Psoas muscle (tissue), 7 donors: ENCODE measurements at regions not wholly inside any gene's neighbourhood (a gene's known extent, or its start where the extent isn't known, plus 50 kb on each side); places are given as distances from the start of the nearest gene placed in this dataset.
"Not testable (repeated sequence)": the region's sequence is repeated elsewhere in the genome, so short reads cannot be mapped to it uniquely, and the experiment has no call there.

Experiments
- ATAC-seq, 4 donors: fragments of 200-7000 bp; cut with Tn5 transposase; one replicate each; pipeline ENCODE4 v1.9.1; 2020; ENCODE audit warnings: moderate library complexity in 3 of 4, mild to moderate bottlenecking in 2 of 4
- DNase-seq, 2 donors: peaks; one replicate each; pipeline ENCODE4 v3.0.0-alpha.2; 2020
- H3K27ac ChIP-seq: fragments of 200-600 bp; one replicate; pipeline ENCODE4 v1.8.0; 2022
- H3K27me3 ChIP-seq, 3 donors: fragments of 200-600 bp in 1 of 3; one replicate each; pipeline versions ENCODE4 v1.6.1 to v1.8.0; 2013 to 2022; ENCODE audit warnings: low read length in 2 of 3, mild to moderate bottlenecking in 2 of 3, moderate library complexity in 1 of 3; ENCODE audit not compliant: insufficient read depth in 3 of 3
- H3K36me3 ChIP-seq, 2 donors: fragments of 200-600 bp in 1 of 2; one replicate each; pipeline versions ENCODE4 v1.6.1 to v1.8.0; 2013 to 2022; ENCODE audit warnings: low read depth in 1 of 2, mild to moderate bottlenecking in 1 of 2, moderate library complexity in 1 of 2; ENCODE audit not compliant: insufficient read depth in 1 of 2
- H3K4me1 ChIP-seq: fragments of 200-600 bp; one replicate; pipeline ENCODE4 v1.8.0; 2022
- H3K4me3 ChIP-seq: fragments of 200-600 bp; one replicate; pipeline ENCODE4 v1.8.0; 2022; ENCODE audit warnings: mild to moderate bottlenecking
- H3K9me3 ChIP-seq: fragments of 200-600 bp; one replicate; pipeline ENCODE4 v1.8.0; 2022
- CTCF ChIP-seq: fragments of 200-600 bp; IDR thresholded peaks from one replicate; pipeline ENCODE4 v1.8.0; 2022; ENCODE audit warnings: antibody characterized with exemption
- WGBS, 3 donors: extraction: QIAGEN DNeasy Blood & Tissue Kit; methylation state at CpG; one replicate each; pipeline versions ENCODE4 v1.1.6 to v1.1.7; 2013; 5-methylcytosine and 5-hydroxymethylcytosine counted together
- intact Hi-C, 2 donors: fragments of 100-400 bp; cut with DNase I; formaldehyde crosslinking; loops; one replicate each; pipeline versions ENCODE4 v1.11.0 to v1.14.2; 2022
- donor health status: healthy with polysubstance abuse.
- donor health status: DM: no; HTN: no; CAD: no; lungs with moderate emphysema.
- donor health status: Bipolar disorder and iron deficiency.
- donor health status: healthy.
- donor health status: DM: yes; HTN: yes; CAD: no.
- donor health status: DM: no; HTN: no; CAD: no.
- donor health status: DM: yes; HTN: yes; CAD: no.

GRCh38 chr11:110347660-110348059 lies 51.2 kb upstream of the RDX start:
- H3K9me3 ChIP-seq = no peaks in the 10 kb centered on the region
- intact Hi-C loops = no loop called here
- no peak for TF ChIP-seq CTCF
- H3K27ac ChIP-seq = no peak overlapping the region
- H3K27me3 ChIP-seq = no peaks in the 10 kb centered on the region
- no peak for DNase-seq
- ATAC-seq = no peak
- 97 to 98% (median 97%) methylated on average over 4 of the region's 4 CpGs for whole genome bisulfite sequencing, 3 donors
- no peaks in the 10 kb centered on the region for H3K4me1 ChIP-seq
- H3K4me3 ChIP-seq = no peak overlapping the region
- no peaks in the 10 kb centered on the region for H3K36me3 ChIP-seq

GRCh38 chr11:110349138-110349996 lies 53.0 kb upstream of the RDX start:
- DNase-seq (no peak), ATAC-seq (no peak)
- Histone ChIP-seq H3K4me3 (no peak overlapping the region), H3K36me3 (no peaks in the 10 kb centered on the region), H3K9me3 (no peaks in the 10 kb centered on the region), H3K4me1 (no peaks in the 10 kb centered on the region), H3K27ac (no peak overlapping the region), H3K27me3 (no peaks in the 10 kb centered on the region)
- intact Hi-C loops = no loop called here
- TF ChIP-seq CTCF = no peak
- WGBS, 3 donors = 74 to 80% (median 77%) methylated on average over 7 of the region's 7 CpGs

- WGBS, 3 donors = 91 to 95% (median 93%) methylated on average over 5 of the region's 5 CpGs
- H3K27me3 ChIP-seq, intact Hi-C loops, H3K4me1 ChIP-seq, H3K4me3 ChIP-seq, H3K9me3 ChIP-seq, H3K27ac ChIP-seq, H3K36me3 ChIP-seq, ATAC-seq, DNase-seq: not testable (repeated sequence)
Measured at GRCh38 chr11:110349997-110350383, 53.6 kb upstream of the RDX start.

- ATAC-seq = no peak
- H3K4me1 ChIP-seq = no peaks in the 10 kb centered on the region
- TF ChIP-seq CTCF = no peak
- WGBS, 3 donors = 31 to 47% (median 32%) methylated on average over 7 of the region's 7 CpGs
- H3K27ac ChIP-seq = no peak overlapping the region
- H3K4me3 ChIP-seq = no peak overlapping the region
- no peaks in the 10 kb centered on the region for H3K9me3 ChIP-seq
- intact Hi-C loops = no loop called here
- H3K36me3 ChIP-seq = no peaks in the 10 kb centered on the region
- no peak for DNase-seq
- H3K27me3 ChIP-seq = no peaks in the 10 kb centered on the region
Measured at GRCh38 chr11:110355011-110355744, 58.8 kb upstream of the RDX start.
